Choroid plexus epithelial cell (primary cell): ENCODE measurements at regions not wholly inside any gene's neighbourhood (a gene's known extent, or its start where the extent isn't known, plus 50 kb on each side); places are given as distances from the start of the nearest gene placed in this dataset.

ENCODE experiments used
- DNase-seq: peaks from one replicate; pipeline ENCODE4 v3.0.0-alpha.2; 2010; ENCODE audit warnings: low read depth
- H3K4me3 ChIP-seq: 2 replicates; pipeline ENCODE4 v1.5.1; 2011; ENCODE audit warnings: low read depth, mild to moderate bottlenecking, control low read depth, low read length, moderate library complexity
- TF ChIP-seq, protein P1 (sequence below): conservative IDR thresholded peaks from 2 replicates; pipeline ENCODE4 v1.5.1; 2011; ENCODE audit warnings: low read depth, mild to moderate bottlenecking, control low read depth, inconsistent platforms, low read length, moderate library complexity

DNA sequence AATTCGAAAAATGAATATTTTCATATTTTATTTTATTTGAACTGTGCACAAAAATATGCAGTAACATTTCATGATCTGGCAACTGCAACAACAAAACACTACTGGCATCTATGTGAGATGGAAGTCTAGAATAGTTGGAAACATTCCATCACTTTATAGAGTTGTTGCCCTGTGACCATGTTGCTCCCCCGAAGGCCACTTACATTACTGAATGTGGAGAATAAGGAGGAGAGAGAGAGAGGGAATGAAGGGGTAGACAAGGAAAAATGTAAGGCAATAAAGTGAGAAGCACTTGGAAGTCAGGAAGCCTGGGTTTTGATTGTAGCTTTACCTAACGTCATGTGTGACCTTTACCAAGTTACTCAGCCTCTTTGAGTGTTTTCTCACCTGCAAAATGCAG lies 437.2 kb upstream of the EDIL3 start:
- TF ChIP-seq, protein P1, sequence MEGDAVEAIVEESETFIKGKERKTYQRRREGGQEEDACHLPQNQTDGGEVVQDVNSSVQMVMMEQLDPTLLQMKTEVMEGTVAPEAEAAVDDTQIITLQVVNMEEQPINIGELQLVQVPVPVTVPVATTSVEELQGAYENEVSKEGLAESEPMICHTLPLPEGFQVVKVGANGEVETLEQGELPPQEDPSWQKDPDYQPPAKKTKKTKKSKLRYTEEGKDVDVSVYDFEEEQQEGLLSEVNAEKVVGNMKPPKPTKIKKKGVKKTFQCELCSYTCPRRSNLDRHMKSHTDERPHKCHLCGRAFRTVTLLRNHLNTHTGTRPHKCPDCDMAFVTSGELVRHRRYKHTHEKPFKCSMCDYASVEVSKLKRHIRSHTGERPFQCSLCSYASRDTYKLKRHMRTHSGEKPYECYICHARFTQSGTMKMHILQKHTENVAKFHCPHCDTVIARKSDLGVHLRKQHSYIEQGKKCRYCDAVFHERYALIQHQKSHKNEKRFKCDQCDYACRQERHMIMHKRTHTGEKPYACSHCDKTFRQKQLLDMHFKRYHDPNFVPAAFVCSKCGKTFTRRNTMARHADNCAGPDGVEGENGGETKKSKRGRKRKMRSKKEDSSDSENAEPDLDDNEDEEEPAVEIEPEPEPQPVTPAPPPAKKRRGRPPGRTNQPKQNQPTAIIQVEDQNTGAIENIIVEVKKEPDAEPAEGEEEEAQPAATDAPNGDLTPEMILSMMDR: no peak
- no peak for DNase-seq
- no peak overlapping the region for H3K4me3 ChIP-seq

DNA sequence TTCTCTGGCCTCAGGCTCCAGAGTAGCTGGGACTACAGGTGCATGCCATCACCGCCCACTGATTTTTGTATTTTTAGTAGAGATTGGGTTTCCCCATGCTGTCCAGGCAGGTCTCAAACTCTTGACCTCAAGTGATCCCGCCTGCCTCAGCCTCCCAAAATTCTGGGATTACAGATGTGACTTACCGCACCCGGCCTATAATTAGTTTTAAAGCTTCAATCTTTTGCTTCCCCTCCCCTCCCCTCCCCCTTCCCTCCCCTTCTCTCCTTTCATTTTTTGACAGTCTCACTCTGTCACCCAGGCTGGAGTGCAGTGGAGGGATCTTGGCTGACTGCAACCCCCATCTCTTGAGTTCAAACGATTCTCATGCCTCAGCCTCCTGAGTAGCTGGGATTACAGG lies 433.3 kb upstream of the EDIL3 start:
- TF ChIP-seq, protein P1: no peak
- no peak overlapping the region for H3K4me3 ChIP-seq
- no peak for DNase-seq

DNA sequence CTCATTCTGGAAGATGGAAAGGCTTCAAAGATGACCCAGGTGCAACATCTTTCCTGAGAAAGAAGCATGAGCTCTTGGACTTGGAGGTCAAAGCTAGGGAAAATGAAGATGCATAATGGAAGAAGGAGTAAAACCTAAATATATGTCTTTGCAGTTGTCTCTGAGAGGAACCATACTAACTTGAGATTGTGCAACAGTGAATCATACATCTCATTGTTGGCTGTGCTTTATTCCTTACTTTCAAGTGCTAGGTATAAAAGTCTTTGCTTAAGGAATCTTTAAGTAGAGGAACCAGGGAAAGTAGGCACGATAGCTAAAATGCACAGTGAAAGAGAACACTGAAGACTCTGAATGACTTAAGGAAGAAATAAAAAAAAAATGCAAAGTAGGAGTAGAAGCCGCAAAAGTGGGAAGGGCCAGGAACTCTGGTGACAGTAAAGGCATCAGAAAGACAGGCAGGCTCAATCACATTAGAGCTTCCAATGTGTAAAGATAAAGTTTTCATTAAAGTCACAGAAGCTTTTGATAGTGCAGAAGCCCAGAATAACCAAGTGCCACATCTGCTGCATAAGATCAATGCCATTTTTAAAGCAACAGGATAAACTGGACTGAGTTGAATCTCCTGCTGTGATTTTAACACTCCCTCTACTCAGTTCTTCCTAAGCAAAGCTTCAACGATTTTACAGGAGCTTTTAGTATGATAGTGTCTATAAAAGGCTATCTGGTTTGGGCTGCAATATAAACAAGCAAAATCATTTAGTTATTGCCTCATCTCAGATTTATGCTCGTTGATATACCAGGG lies 432.3 kb upstream of the EDIL3 start:
- no peak overlapping the region for H3K4me3 ChIP-seq
- TF ChIP-seq, protein P1: no peak
- DNase-seq: peak; percentile 18

DNA sequence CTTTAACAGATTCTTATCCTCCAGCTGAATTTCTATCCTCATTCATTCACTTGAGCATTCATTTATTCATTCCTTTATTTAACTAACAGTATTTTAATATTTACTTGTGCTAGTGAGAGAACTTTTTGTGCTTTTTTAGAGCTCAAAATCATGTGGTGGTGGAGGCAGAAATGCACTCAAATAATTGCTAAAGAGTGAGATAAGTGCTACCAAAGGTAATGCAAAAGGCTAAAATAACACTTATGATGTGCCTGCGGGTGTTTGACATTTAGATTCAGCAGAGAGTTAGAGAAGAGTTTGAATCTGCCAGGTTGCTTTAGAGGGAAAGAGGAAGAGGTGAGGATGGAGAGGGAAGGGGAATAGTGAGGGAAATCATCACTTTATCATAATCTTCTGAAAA lies 431.5 kb upstream of the EDIL3 start:
- TF ChIP-seq, protein P1: no peak
- no peak for DNase-seq
- no peak overlapping the region for H3K4me3 ChIP-seq

DNA sequence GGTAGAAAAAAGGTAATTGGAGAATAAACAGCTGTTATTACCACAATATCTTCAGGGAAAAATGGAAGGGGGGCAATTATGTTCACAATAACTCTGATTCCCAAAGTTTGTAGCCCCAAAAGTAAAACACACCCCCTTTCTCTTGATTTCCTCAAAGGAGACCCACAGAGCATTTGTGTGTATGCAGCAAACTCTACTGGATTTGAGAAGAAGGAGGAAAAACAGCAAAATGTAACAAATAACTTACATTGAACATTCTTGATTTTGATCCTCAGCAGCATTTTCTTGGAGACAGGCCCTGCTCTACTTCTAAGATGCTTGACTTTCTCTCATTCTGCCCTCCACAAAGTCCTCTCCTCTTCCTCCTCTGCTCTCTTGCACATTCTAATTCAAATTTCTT lies 420.8 kb upstream of the EDIL3 start:
- no peak overlapping the region for H3K4me3 ChIP-seq
- no peak for DNase-seq
- TF ChIP-seq, protein P1: no peak

DNA sequence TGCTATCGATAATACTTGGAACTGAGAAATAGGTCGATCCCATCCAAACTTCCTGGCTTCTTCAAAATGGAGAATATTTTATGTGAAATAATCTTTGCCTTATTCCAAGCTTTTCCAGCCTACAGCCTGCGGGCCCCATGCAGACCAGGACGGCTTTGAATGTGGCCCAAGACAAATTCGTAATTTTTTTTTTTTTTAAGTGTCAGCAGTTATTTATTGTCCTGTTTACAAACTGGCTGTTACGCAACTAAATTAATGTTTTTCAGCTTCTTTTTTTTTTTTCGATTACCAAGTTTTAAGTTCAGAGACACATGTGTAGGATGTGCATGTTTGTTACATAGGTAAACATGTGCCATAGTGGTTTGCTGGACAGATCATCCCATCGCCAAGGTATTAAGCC lies 411.7 kb upstream of the EDIL3 start:
- H3K4me3 ChIP-seq: no peak overlapping the region
- DNase-seq: no peak
- TF ChIP-seq, protein P1: no peak

DNA sequence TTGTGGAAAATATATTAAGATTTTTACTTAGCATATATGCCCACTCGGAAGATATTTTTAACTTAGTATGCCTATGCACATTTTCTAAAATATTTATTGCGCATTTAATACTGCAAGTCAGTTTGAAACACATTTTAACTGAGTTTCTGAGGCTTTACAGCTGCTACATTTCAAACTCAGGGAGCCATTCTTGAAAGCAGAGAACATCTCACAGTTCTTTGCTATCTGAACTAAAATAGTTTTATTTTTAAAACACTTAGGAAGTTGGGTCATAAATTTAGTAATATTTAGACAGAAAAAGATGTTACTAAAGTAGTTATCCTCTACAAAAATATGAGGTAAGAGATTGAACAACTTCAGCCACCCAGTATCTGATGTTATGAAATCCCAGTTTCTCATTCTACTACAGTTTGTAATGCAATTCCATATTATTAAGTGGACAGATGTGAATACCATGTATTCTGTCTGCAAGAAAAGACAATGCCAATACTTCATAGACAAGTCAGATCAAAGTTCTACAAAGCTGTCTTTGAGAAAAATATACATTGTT lies 409.9 kb upstream of the EDIL3 start:
- H3K4me3 ChIP-seq: no peak overlapping the region
- TF ChIP-seq, protein P1: no peak
- no peak for DNase-seq
